MM.1S (cell line): ENCODE measurements at regions not wholly inside any gene's neighbourhood (a gene's known extent, or its start where the extent isn't known, plus 50 kb on each side); places are given as distances from the start of the nearest gene placed in this dataset.

Source experiments
- DNase-seq: peaks from one replicate; pipeline ENCODE4 v3.0.0-alpha.2; 2015
- H2AFZ ChIP-seq: fragments of 300-600 bp; sonication (generic); 2 replicates; pipeline ENCODE4 v1.6.0; 2016; ENCODE audit warnings: antibody characterized with exemption, low read length
- H3F3A ChIP-seq: fragments of 300-600 bp; sonication (generic); 2 replicates; pipeline ENCODE4 v1.6.1; 2016; ENCODE audit warnings: mild to moderate bottlenecking, antibody characterized with exemption, low read length, moderate library complexity, mixed read lengths; ENCODE audit not compliant: insufficient read depth
- H3K27ac ChIP-seq: fragments of 300-600 bp; sonication (generic); 2 replicates; pipeline ENCODE4 v1.5.1; 2016; ENCODE audit warnings: mild to moderate bottlenecking, low read length
- H3K27me3 ChIP-seq: fragments of 300-600 bp; sonication (generic); replicated peaks from 2 replicates; pipeline ENCODE4 v1.6.0; 2016; ENCODE audit warnings: low read length; ENCODE audit not compliant: insufficient read depth
- H3K36me3 ChIP-seq: fragments of 300-600 bp; sonication (generic); replicated peaks from 2 replicates; pipeline ENCODE4 v1.6.1; 2016; ENCODE audit warnings: mild to moderate bottlenecking, low read length, mixed read lengths; ENCODE audit not compliant: insufficient read depth
- H3K4me1 ChIP-seq: fragments of 300-600 bp; sonication (generic); 2 replicates; pipeline ENCODE4 v1.6.1; 2016; ENCODE audit warnings: low read length, mixed read lengths
- H3K4me2 ChIP-seq: fragments of 300-600 bp; sonication (generic); 2 replicates; pipeline ENCODE4 v1.6.0; 2016; ENCODE audit warnings: low read depth, low read length
- H3K4me3 ChIP-seq: fragments of 300-600 bp; sonication (generic); 2 replicates; pipeline ENCODE4 v1.5.1; 2016; ENCODE audit warnings: low read length, mixed read lengths
- H3K79me2 ChIP-seq: fragments of 300-600 bp; sonication (generic); 2 replicates; pipeline ENCODE4 v1.6.1; 2016; ENCODE audit warnings: mixed run types, low read length, mixed read lengths
- H3K9ac ChIP-seq: fragments of 300-600 bp; sonication (generic); 2 replicates; pipeline ENCODE4 v1.6.1; 2016; ENCODE audit warnings: low read length, mixed read lengths
- H3K9me2 ChIP-seq: fragments of 300-600 bp; sonication (generic); replicated peaks from 2 replicates; pipeline ENCODE4 v1.6.1; 2016; ENCODE audit warnings: mild to moderate bottlenecking, low read length, mixed read lengths; ENCODE audit not compliant: insufficient read depth
- H3K9me3 ChIP-seq: fragments of 300-600 bp; sonication (generic); replicated peaks from 2 replicates; pipeline ENCODE4 v1.6.1; 2016; ENCODE audit warnings: mild to moderate bottlenecking, low read length, mixed read lengths; ENCODE audit not compliant: insufficient read depth
- H4K20me1 ChIP-seq: fragments of 300-600 bp; sonication (generic); 2 replicates; pipeline ENCODE4 v1.6.1; 2016; ENCODE audit warnings: mild to moderate bottlenecking, low read length, moderate library complexity, mixed read lengths; ENCODE audit not compliant: insufficient read depth
- CTCF ChIP-seq: fragments of 300-600 bp; sonication (generic); IDR thresholded peaks from 2 replicates; pipeline ENCODE4 v1.5.1; 2016; ENCODE audit warnings: antibody characterized with exemption, low read length, mixed read lengths
- EZH2 ChIP-seq: fragments of 300-600 bp; sonication (generic); optimal IDR thresholded peaks from 2 replicates; pipeline ENCODE3; 2017; ENCODE audit warnings: low read depth, mild to moderate bottlenecking, antibody characterized with exemption, low read length, mixed read lengths
- EZH2phosphoT487 ChIP-seq: fragments of 300-600 bp; sonication (generic); IDR thresholded peaks from 2 replicates; pipeline ENCODE4 v1.6.1; 2018; ENCODE audit warnings: antibody characterized with exemption, low read length

- Histone ChIP-seq H3K79me2 (no peaks in the 10 kb centered on the region), H3K4me3 (no peak overlapping the region), H3K4me1 (no peaks in the 10 kb centered on the region), H3K9ac (no peak overlapping the region), H3K36me3 (no peaks in the 10 kb centered on the region), H4K20me1 (no peaks in the 10 kb centered on the region), H3K9me3 (no peaks in the 10 kb centered on the region), H3K4me2 (no peak overlapping the region), H3K27me3 (no peaks in the 10 kb centered on the region), H3F3A (no peaks in the 10 kb centered on the region), H3K27ac (no peak overlapping the region), H2AFZ (no peak overlapping the region), H3K9me2 (no peaks in the 10 kb centered on the region)
- no peak for DNase-seq
- TF ChIP-seq CTCF: no peak
- no peak for TF ChIP-seq EZH2phosphoT487
- TF ChIP-seq EZH2: no peak
Measured at GRCh38 chr4:30642567-30642966, 77.6 kb upstream of the PCDH7 start.

GRCh38 chr4:30653291-30653690, 66.9 kb upstream of the PCDH7 start:
- no peak overlapping the region for H3K4me2 ChIP-seq
- H3K36me3 ChIP-seq: no peaks in the 10 kb centered on the region
- no peaks in the 10 kb centered on the region for H3F3A ChIP-seq
- H3K79me2 ChIP-seq: no peaks in the 10 kb centered on the region
- H2AFZ ChIP-seq: no peak overlapping the region
- H3K4me1 ChIP-seq: no peaks in the 10 kb centered on the region
- no peaks in the 10 kb centered on the region for H3K9me3 ChIP-seq
- no peaks in the 10 kb centered on the region for H3K27me3 ChIP-seq
- H3K9me2 ChIP-seq: no peaks in the 10 kb centered on the region
- H3K27ac ChIP-seq: no peak overlapping the region
- no peaks in the 10 kb centered on the region for H4K20me1 ChIP-seq
- H3K9ac ChIP-seq: no peak overlapping the region
- no peak for TF ChIP-seq CTCF
- no peak for TF ChIP-seq EZH2phosphoT487
- no peak for TF ChIP-seq EZH2
- H3K4me3 ChIP-seq: no peak overlapping the region
- DNase-seq: no peak

- no peaks in the 10 kb centered on the region for H3K36me3 ChIP-seq
- H3K79me2 ChIP-seq: no peaks in the 10 kb centered on the region
- no peak overlapping the region for H3K27ac ChIP-seq
- no peak for DNase-seq
- H3K9me3 ChIP-seq: no peaks in the 10 kb centered on the region
- H3K9ac ChIP-seq: no peak overlapping the region
- H3K27me3 ChIP-seq: no peaks in the 10 kb centered on the region
- H3K4me1 ChIP-seq: no peaks in the 10 kb centered on the region
- H4K20me1 ChIP-seq: no peaks in the 10 kb centered on the region
- H3F3A ChIP-seq: no peaks in the 10 kb centered on the region
- no peak overlapping the region for H3K4me3 ChIP-seq
- H3K9me2 ChIP-seq: no peaks in the 10 kb centered on the region
- no peak overlapping the region for H3K4me2 ChIP-seq
- H2AFZ ChIP-seq: no peak overlapping the region
- no peak for TF ChIP-seq EZH2phosphoT487
- TF ChIP-seq EZH2: no peak
- no peak for TF ChIP-seq CTCF
Measured at GRCh38 chr4:30656828-30657227, 63.3 kb upstream of the PCDH7 start.

GRCh38 chr4:30667919-30668318, 52.2 kb upstream of the PCDH7 start:
- Histone ChIP-seq H3K27ac (no peak overlapping the region), H4K20me1 (no peaks in the 10 kb centered on the region), H2AFZ (no peak overlapping the region), H3K9me3 (no peaks in the 10 kb centered on the region), H3K4me2 (no peak overlapping the region), H3F3A (no peaks in the 10 kb centered on the region), H3K27me3 (no peaks in the 10 kb centered on the region), H3K79me2 (no peaks in the 10 kb centered on the region), H3K36me3 (no peaks in the 10 kb centered on the region), H3K9me2 (no peaks in the 10 kb centered on the region), H3K9ac (no peak overlapping the region), H3K4me3 (no peak overlapping the region), H3K4me1 (no peaks in the 10 kb centered on the region)
- TF ChIP-seq EZH2phosphoT487 (no peak), CTCF (no peak), EZH2 (no peak)
- no peak for DNase-seq
